PC-9 (cell line): ENCODE measurements at regions not wholly inside any gene's neighbourhood (a gene's known extent, or its start where the extent isn't known, plus 50 kb on each side); places are given as distances from the start of the nearest gene placed in this dataset.

Source experiments
- EZH2 ChIP-seq: fragments of 200-600 bp; sonication (generic); IDR thresholded peaks from 2 replicates; pipeline ENCODE4 v1.8.0; 2017; ENCODE audit warnings: antibody characterized with exemption, low read depth
- TF ChIP-seq, protein P1 (sequence below): fragments of 200-600 bp; sonication (generic); conservative IDR thresholded peaks from 2 replicates; pipeline ENCODE4 v1.6.1; 2017; ENCODE audit warnings: mixed run types, antibody characterized with exemption, mild to moderate bottlenecking, moderate library complexity

DNA sequence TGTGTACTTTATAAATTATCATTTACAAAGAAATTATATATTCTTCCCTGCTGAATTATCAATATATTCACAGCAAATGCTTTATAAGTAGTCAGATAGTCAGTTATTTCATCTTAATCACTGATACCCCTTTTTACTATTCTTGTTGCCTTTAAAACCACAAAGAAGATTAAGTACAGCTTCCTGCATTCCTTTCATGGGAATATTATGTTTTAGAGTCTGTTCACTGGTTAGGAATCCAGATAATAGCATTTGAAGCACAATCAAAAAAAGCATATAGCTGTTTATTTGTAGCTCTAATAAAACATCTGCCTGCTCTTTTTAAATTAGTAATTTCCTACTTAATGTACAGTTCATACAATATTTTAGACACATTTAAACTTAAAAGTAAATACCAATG is 508.9 kb downstream of the FBXO15 start:
- TF ChIP-seq, protein P1, sequence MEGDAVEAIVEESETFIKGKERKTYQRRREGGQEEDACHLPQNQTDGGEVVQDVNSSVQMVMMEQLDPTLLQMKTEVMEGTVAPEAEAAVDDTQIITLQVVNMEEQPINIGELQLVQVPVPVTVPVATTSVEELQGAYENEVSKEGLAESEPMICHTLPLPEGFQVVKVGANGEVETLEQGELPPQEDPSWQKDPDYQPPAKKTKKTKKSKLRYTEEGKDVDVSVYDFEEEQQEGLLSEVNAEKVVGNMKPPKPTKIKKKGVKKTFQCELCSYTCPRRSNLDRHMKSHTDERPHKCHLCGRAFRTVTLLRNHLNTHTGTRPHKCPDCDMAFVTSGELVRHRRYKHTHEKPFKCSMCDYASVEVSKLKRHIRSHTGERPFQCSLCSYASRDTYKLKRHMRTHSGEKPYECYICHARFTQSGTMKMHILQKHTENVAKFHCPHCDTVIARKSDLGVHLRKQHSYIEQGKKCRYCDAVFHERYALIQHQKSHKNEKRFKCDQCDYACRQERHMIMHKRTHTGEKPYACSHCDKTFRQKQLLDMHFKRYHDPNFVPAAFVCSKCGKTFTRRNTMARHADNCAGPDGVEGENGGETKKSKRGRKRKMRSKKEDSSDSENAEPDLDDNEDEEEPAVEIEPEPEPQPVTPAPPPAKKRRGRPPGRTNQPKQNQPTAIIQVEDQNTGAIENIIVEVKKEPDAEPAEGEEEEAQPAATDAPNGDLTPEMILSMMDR, result no peak
- TF ChIP-seq EZH2, result no peak
